ENCODE measurements at regions not wholly inside any gene's neighbourhood (a gene's known extent, or its start where the extent isn't known, plus 50 kb on each side); places are given as distances from the start of the nearest gene placed in this dataset.
"Not testable (repeated sequence)": the region's sequence is repeated elsewhere in the genome, so short reads cannot be mapped to it uniquely, and the experiment has no call there.

DNA sequence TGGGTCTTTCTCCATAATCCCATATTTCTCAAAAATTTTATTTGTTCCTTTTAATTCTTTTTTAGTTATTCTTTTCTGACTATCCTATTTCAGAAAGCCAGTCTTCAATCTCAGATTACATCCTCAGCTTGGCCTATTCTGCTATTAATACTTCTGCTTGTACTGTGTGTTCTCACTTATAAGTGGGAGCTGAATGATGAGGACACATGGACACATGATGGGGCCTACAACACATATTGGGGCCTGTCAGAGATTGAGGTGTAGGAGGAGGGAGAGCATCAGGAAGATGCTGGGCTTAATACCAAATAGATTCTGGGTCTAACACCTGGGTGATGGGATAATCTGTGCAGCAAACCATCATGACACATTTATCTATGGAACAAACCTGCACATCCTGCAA, 82.3 kb downstream of the MAGEE1 start:
- Histone ChIP-seq H3K4me3 (no peak overlapping the region), H3K9me3 (no peaks in the 10 kb centered on the region), H3K4me1 (no peaks in the 10 kb centered on the region), H3K36me3 (replicated peaks) (no peaks in the 10 kb centered on the region), H3K27me3 (ENCODE audit: low read depth) (no peaks in the 10 kb centered on the region)
- in situ Hi-C loops (cut with MboI; ENCODE audit: low sequenced_read_pairs) = no loop called here
- DNase-seq (ENCODE audit: low spot score in 2 of 2) = no peak

DNA sequence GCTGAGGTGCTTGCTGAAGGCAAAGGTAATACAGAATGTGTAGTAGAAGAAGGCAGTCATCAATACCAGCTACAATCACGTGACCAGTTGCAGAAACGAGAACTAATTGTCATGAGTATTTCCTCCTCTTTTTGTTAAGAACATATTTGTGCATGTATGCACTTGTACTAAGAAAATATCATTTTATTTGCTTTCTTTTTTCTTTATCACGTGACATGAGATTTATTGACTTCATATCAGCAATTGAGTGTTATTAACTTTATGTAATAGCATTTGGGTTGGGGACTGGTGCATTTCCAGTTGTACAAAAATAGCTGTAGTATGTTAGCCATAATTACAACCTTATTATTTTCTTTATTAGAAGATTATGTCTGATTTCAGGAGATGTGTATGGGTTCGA, 90.0 kb downstream of the MAGEE1 start:
- Histone ChIP-seq H3K36me3 (replicated peaks) (no peaks in the 10 kb centered on the region), H3K27me3 (ENCODE audit: low read depth) (no peaks in the 10 kb centered on the region), H3K4me3 (no peak overlapping the region), H3K4me1 (no peaks in the 10 kb centered on the region), H3K9me3 (no peaks in the 10 kb centered on the region)
- in situ Hi-C loops (cut with MboI; ENCODE audit: low sequenced_read_pairs) = no loop called here
- DNase-seq (ENCODE audit: low spot score in 2 of 2) = no peak

- in situ Hi-C loops (cut with MboI; ENCODE audit: low sequenced_read_pairs) = no loop called here
- H3K9me3 ChIP-seq = no peaks in the 10 kb centered on the region
- no peaks in the 10 kb centered on the region for H3K27me3 ChIP-seq (ENCODE audit: low read depth)
- H3K4me1 ChIP-seq = no peaks in the 10 kb centered on the region
- H3K4me3 ChIP-seq = no peak overlapping the region
- no peaks in the 10 kb centered on the region for H3K36me3 ChIP-seq (replicated peaks)
- DNase-seq (ENCODE audit: low spot score in 2 of 2) = no peak
These were observed 93.0 kb downstream of the MAGEE1 start for GRCh38 chrX:76520273-76521054.

DNA sequence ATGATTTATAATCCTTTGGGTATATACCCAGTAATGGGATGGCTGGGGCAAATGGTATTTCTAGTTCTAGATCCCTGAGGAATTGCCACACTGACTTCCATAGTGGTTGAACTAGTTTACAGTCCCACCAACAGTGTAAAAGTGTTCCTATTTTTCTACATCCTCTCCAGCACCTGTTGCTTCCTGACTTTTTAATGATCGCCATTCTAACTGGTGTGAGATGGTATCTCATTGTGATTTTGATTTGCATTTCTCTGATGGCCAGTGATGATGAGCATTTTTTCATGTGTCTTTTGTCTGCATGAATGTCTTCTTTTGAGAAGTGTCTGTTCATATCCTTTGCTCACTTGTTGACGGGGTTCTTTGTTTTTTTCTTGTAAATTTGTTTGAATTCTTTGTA, 108.2 kb downstream of the MAGEE1 start:
- H3K9me3 ChIP-seq; H3K36me3 ChIP-seq (replicated peaks); H3K27me3 ChIP-seq (ENCODE audit: low read depth); H3K4me3 ChIP-seq; H3K4me1 ChIP-seq; DNase-seq (ENCODE audit: low spot score in 2 of 2); in situ Hi-C loops (cut with MboI; ENCODE audit: low sequenced_read_pairs): not testable (repeated sequence)

- Histone ChIP-seq H3K27me3 (ENCODE audit: low read depth) (no peaks in the 10 kb centered on the region), H3K36me3 (replicated peaks) (no peaks in the 10 kb centered on the region), H3K4me1 (no peaks in the 10 kb centered on the region), H3K9me3 (no peaks in the 10 kb centered on the region), H3K4me3 (no peak overlapping the region)
- DNase-seq (ENCODE audit: low spot score in 2 of 2) = peak in 1 of 2 experiments; percentile 11
- in situ Hi-C loops (cut with MboI; ENCODE audit: low sequenced_read_pairs) = no loop called here
These were observed 111.3 kb downstream of the MAGEE1 start for GRCh38 chrX:76538860-76539259.

GRCh38 chrX:76543381-76543780, 115.9 kb downstream of the MAGEE1 start:
- H3K27me3 ChIP-seq (ENCODE audit: low read depth); H3K9me3 ChIP-seq; H3K4me3 ChIP-seq; in situ Hi-C loops (cut with MboI; ENCODE audit: low sequenced_read_pairs); DNase-seq (ENCODE audit: low spot score in 2 of 2); H3K36me3 ChIP-seq (replicated peaks); H3K4me1 ChIP-seq: not testable (repeated sequence)

GRCh38 chrX:76550016-76550415, 122.5 kb downstream of the MAGEE1 start:
- in situ Hi-C loops (cut with MboI; ENCODE audit: low sequenced_read_pairs) = no loop called here
- Histone ChIP-seq H3K9me3 (no peaks in the 10 kb centered on the region), H3K4me1 (no peaks in the 10 kb centered on the region), H3K27me3 (ENCODE audit: low read depth) (no peaks in the 10 kb centered on the region), H3K36me3 (replicated peaks) (no peaks in the 10 kb centered on the region), H3K4me3 (no peak overlapping the region)
- no peak for DNase-seq (ENCODE audit: low spot score in 2 of 2)

DNA sequence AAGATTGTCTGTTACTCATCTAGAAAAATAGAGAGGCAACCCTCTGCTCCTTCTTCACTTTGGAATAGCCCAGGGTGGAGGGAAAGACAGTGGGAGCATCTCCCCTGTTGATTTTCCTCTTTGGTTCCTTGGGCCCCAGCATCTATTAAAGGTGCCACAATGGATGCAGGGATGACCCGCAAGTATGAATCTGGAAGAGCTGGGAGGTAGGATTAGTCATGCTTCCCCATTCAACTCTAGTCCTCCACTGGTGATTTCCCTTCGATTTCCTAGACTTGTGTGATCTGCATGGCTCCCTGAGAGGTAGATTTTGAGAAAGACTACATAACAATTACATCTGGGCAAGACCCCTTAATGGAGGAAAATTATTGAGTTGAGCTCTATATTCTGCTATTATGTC, 127.8 kb downstream of the MAGEE1 start:
- H3K4me3 ChIP-seq = no peak overlapping the region
- no peaks in the 10 kb centered on the region for H3K9me3 ChIP-seq
- H3K36me3 ChIP-seq (replicated peaks) = no peaks in the 10 kb centered on the region
- in situ Hi-C loops (cut with MboI; ENCODE audit: low sequenced_read_pairs) = no loop called here
- no peaks in the 10 kb centered on the region for H3K27me3 ChIP-seq (ENCODE audit: low read depth)
- DNase-seq (ENCODE audit: low spot score in 2 of 2) = no peak
- H3K4me1 ChIP-seq = no peaks in the 10 kb centered on the region

- peak; percentile 29 to 77 for DNase-seq (ENCODE audit: low spot score in 2 of 2)
- Histone ChIP-seq H3K27me3 (ENCODE audit: low read depth) (no peaks in the 10 kb centered on the region), H3K36me3 (replicated peaks) (no peaks in the 10 kb centered on the region), H3K9me3 (no peaks in the 10 kb centered on the region), H3K4me1 (no peaks in the 10 kb centered on the region), H3K4me3 (no peak overlapping the region)
- in situ Hi-C loops (cut with MboI; ENCODE audit: low sequenced_read_pairs) = no loop called here
These were observed 128.3 kb downstream of the MAGEE1 start for GRCh38 chrX:76555816-76556215.

DNA sequence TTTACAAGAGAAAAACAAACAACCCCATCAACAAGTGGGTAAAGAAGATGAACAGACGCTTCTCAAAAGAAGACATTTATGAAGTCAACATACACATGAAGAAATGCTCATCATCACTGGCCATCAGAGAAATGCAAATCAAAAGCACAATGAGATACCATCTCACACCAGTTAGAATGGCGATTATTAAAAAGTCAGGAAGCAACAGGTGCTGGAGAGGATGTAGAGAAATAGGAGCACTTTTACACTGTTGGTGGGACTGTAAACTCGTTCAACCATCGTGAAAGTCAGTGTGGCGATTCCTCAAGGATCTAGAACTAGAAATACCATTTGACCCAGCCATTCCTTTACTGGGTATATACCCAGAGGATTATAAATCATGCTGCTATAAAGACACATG, 137.3 kb downstream of the MAGEE1 start:
- H3K9me3 ChIP-seq; H3K36me3 ChIP-seq (replicated peaks); H3K4me3 ChIP-seq; H3K4me1 ChIP-seq; in situ Hi-C loops (cut with MboI; ENCODE audit: low sequenced_read_pairs); H3K27me3 ChIP-seq (ENCODE audit: low read depth); DNase-seq (ENCODE audit: low spot score in 2 of 2): not testable (repeated sequence)

DNA sequence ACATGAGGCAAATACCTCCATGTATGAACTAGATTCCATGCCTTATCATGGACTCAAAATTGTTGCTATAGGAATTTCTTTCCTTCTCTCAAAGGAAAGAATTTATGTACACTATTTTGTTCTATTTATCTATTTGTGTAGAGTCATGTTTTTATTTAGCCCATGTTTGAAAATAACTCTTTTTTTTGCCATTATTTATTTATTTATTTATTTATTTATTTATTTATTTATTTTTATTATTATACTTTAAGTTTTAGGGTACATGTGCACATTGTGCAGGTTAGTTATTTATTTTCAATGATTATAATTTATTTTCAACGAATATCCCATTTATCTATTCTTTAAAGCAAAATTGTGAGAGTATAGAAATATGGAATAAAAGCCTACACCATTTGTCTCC, 177.9 kb downstream of the MAGEE1 start:
- DNase-seq (ENCODE audit: low spot score in 2 of 2) = no peak
- Histone ChIP-seq H3K27me3 (ENCODE audit: low read depth) (no peaks in the 10 kb centered on the region), H3K36me3 (replicated peaks) (no peaks in the 10 kb centered on the region), H3K4me1 (no peaks in the 10 kb centered on the region), H3K4me3 (no peak overlapping the region), H3K9me3 (no peaks in the 10 kb centered on the region)
- in situ Hi-C loops (cut with MboI; ENCODE audit: low sequenced_read_pairs) = no loop called here

- no peaks in the 10 kb centered on the region for H3K4me1 ChIP-seq
- in situ Hi-C loops (cut with MboI; ENCODE audit: low sequenced_read_pairs) = no loop called here
These were observed 189.5 kb downstream of the MAGEE1 start for GRCh38 chrX:76617020-76617419.

DNA sequence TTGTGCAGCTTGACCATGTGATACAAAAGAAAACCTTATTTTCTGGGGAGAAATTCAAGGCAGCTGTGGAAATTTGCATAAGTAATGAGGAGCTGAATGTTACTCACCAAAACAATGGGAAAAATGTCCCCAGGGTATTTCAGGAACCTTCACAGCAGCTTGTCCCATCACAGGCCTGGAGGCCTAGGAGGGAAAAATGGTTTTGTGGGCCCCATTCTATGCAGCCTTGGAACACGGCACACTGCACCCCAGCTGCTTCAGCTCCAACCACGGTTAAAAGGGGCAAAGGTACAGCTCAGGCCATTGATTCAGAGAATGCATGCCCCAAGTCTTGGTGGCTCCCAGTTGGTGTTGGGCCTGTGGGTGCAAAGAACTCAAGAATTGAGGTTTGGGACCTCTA, 216.1 kb downstream of the MAGEE1 start:
- in situ Hi-C loops (cut with MboI; ENCODE audit: low sequenced_read_pairs) = no loop called here

More at GRCh38 chrX:76617020-76617419, 189.5 kb downstream of the MAGEE1 start:
- no peak for DNase-seq (ENCODE audit: low spot score in 2 of 2)
- no peaks in the 10 kb centered on the region for H3K27me3 ChIP-seq (ENCODE audit: low read depth)
- no peaks in the 10 kb centered on the region; the same call in 1 of the 2 replicates for H3K9me3 ChIP-seq
- no peak overlapping the region for H3K4me3 ChIP-seq
- no peaks in the 10 kb centered on the region for H3K36me3 ChIP-seq (replicated peaks)

GRCh38 chrX:76651369-76651768, 223.9 kb downstream of the MAGEE1 start:
- H3K9me3 ChIP-seq; DNase-seq (ENCODE audit: low spot score in 2 of 2); H3K4me1 ChIP-seq; H3K36me3 ChIP-seq (replicated peaks); H3K27me3 ChIP-seq (ENCODE audit: low read depth); in situ Hi-C loops (cut with MboI; ENCODE audit: low sequenced_read_pairs); H3K4me3 ChIP-seq: not testable (repeated sequence)

More for the DNA sequence above, 216.1 kb downstream of the MAGEE1 start:
- H3K4me3 ChIP-seq = no peak overlapping the region
- H3K27me3 ChIP-seq (ENCODE audit: low read depth) = no peaks in the 10 kb centered on the region
- H3K4me1 ChIP-seq = no peaks in the 10 kb centered on the region
- no peak for DNase-seq (ENCODE audit: low spot score in 2 of 2)
- no peaks in the 10 kb centered on the region for H3K36me3 ChIP-seq (replicated peaks)
- H3K9me3 ChIP-seq = no peaks in the 10 kb centered on the region; the same call in 1 of the 2 replicates

- Histone ChIP-seq H3K36me3 (replicated peaks) (no peaks in the 10 kb centered on the region), H3K4me1 (no peaks in the 10 kb centered on the region), H3K4me3 (no peak overlapping the region), H3K27me3 (ENCODE audit: low read depth) (no peaks in the 10 kb centered on the region), H3K9me3 (no peaks in the 10 kb centered on the region; the same call in 1 of the 2 replicates)
- in situ Hi-C loops (cut with MboI; ENCODE audit: low sequenced_read_pairs) = no loop called here
- no peak for DNase-seq (ENCODE audit: low spot score in 2 of 2)
These were observed 230.0 kb downstream of the MAGEE1 start for GRCh38 chrX:76657499-76657898.
